Activated CD8-positive, alpha-beta memory T cell treated with anti-CD3 and anti-CD28 coated beads, Interleukin-2, amount 50 U/mL, for 1 hour (primary cell): ENCODE measurements at regions not wholly inside any gene's neighbourhood (a gene's known extent, or its start where the extent isn't known, plus 50 kb on each side); places are given as distances from the start of the nearest gene placed in this dataset.

Experiments used
- DNase-seq: peaks from one replicate; pipeline ENCODE4 v3.0.0-alpha.2; 2020; ENCODE audit errors: extremely low read depth

DNA sequence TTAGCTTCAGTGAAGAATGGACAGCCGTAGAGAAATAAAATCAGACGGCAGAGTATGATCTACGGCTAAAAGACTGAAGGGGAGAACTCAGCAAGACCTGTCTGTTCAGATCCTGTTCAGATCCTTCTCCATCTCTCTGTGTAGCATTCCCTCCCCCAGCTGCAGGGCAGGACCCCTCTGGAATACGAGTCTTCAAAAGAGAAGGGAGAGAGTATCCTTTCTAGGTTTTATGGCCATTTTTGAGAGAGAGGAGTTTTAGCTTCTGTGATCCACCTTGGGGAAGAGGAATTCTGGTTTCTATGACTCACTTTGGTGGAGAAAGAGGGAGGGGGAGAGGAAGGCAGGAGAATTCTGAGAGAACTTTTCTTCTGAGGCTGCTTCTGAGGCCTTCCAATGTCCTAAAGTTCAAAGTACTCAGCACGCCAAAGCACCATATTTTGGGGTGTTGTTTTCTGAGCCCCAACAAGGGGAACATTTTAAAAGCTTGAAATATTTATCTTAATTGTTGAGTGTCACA, 194.4 kb upstream of the TLE4 start:
- DNase-seq = no peak

DNA sequence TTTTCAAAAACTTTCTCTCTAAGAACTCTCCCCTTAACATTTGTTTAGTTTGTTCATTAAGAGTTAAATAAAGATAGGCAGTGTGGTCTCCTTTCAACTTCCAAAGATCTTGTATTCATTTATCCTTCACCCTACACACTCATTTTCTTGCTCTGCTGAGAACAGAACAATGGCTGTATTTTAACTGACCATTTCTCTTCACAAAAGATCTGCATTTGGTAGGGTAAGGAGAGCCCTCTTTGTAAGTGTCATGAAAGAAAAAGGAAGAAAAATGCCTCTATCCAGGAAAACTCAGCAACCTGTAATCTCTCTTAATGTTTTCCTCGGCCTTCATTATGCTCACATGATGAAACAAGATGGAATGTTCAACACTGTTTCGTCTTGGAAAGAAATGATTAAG, 193.7 kb upstream of the TLE4 start:
- no peak for DNase-seq

DNA sequence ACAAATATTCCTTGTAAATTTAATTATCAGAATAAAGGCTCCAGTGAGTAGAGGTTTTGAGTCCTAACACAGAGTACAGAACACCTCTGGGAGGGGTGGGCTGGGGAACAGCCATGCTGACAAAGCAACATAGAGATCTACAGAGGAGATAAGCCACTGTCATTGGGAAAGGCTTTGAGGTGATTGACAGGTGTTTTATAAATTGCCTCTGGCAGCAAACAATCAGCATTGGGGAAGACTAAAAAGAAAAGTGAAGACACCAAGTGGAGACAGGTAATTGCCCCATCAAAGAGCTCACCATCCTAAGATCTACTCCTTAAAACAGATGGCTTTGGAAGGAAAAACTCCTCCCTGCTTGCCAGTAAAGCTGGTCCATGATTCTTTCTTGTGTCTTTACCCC, 189.7 kb upstream of the TLE4 start:
- no peak for DNase-seq

DNA sequence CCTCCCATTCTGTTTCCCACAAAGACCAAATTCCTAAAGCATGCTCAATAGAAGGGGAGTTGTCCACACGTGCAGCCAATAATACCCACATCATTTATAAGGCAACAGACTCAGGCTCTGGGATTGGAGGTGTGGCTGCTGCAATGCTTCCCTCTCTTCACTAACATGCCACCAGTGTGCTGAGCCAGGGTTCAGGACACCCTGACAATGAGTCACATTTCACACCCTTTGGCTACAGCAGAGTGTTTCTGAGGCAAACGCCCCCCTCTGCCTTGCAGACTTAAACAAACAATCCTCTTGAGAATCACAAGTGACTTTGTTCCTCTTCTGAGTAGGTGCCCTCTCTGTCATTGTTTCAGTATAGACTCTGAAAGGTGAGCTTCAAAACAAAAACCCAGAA, 189.3 kb upstream of the TLE4 start:
- DNase-seq = no peak

- DNase-seq = no peak
Measured at GRCh38 chr9:79383096-79383495, 188.7 kb upstream of the TLE4 start.

DNA sequence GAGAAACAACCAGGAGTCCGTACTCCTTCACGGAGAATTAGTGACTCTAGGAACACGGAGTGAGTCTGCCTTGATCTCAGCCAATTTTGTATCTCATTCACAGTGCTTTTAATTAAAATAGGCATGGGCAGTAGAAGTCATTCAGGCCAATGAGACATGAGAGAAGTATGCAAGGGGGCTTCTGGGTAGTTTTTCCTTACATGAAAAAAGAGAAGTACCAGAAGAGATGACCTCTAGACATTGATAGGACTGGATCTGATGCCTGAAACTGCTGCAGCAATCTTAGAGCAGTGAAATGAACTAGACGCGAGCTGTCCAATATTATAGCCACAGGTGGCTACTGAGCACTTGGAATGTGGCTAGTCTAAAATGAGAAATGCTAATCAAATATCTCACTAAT, 187.7 kb upstream of the TLE4 start:
- DNase-seq = no peak

DNA sequence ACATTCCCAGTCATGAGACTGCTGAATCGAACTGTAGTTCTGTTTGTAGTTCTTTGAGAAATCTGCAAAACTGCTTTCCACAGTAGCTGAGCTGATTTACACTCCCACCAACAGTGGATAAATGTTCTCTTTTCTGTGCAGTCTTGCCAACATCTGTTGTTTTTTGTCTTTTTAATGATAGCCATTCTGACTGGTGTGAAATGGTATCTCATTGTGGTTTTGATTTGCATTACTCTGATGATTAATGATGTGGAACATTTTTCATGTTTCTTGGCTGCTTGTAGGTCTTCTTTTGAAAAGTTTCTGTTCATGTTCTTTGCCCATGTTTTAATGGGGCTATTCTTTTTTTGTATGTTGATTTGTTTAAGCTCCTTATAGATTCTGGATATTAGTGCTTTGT, 187.3 kb upstream of the TLE4 start:
- no peak for DNase-seq

- DNase-seq = no peak
Measured at GRCh38 chr9:79387101-79387835, 184.5 kb upstream of the TLE4 start.

DNA sequence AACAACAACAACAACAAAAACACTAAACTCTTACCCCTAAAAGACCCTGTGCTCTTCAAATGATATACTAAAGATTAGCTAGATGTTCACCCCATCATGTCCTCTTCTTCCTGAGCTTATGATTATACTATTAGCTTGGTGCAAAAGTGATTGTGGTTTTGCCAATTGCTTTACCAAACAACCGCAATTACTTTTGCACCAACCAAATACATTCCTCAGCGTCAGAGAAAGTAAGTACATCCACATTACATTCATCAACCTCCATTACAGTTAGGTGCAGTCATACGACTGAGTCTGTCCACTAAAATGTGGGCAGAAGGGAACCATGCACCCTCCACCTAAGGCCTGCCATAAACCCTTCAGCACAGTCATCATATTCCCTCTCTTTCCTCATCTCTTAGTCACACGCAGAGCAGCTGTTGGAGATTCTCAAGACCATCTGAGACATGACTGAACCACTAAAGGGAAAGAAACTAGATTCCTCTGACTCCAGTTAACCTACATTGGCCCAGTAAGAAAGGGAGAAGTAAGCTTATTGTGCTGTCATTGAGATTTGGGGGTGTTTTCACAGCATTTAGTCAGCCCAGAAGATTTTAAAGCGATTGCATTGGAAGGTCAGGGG, 181.6 kb upstream of the TLE4 start:
- no peak for DNase-seq

- DNase-seq = no peak
Measured at GRCh38 chr9:79390781-79391770, 180.7 kb upstream of the TLE4 start.

DNA sequence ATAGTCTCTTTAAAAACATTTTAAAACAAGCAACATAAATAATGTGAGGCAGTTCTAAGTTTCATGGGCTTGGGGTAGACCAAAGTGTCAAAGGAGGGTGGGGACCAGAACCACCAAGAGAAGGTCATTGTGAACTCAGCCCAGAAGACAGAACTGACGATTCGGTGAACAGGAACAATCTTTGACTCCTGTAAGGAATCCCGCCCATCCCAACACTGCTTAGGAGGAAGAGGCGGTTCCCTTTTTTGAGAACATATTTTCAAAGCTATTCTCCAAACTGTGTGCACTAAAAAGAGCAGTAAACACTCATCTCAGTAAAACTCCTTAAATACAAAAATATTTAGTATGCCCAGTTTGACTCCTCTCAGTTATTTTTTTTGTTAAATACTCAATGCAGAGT, 176.5 kb upstream of the TLE4 start:
- DNase-seq = no peak

DNA sequence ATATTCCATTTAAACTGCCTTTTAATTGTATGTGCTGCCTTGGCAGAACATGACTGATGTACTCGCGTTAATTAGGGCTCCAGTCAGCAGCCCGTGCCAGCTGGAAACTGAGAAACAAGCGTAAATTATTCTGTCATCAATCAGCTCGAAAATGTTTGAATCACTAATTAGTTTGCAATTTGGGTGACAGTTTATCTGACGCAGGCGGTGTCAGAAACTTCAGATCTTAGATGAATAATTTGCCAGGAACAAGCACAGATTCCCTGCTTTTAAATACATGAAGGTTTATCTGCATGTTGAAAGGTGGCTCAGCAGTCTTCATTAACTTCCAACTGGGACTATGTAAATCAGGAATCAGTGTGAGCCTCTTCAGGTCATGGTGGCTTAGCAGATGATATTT, 176.0 kb upstream of the TLE4 start:
- DNase-seq = no peak

- DNase-seq = no peak
Measured at GRCh38 chr9:79396168-79396567, 175.6 kb upstream of the TLE4 start.

- DNase-seq = no peak
Measured at GRCh38 chr9:79403495-79403894, 168.3 kb upstream of the TLE4 start.

DNA sequence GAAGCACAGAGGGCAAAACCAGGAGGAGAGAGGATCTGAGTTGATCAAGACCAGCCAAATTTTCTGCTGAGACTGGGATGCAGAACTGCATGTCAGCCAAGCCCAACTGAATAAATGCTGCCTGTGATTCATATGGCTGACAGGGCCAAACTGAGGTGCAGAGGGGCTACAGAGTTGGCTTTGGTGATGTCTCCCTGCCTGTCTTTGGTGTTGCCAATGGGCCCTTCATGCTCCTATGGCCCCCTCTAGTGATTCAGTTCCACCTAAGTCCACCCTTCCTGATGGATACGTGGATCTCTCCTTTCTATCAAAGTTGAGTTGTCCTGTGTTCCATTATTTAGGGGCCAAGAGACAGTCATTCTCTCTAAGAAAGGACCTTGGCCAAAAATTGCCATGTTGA, 163.6 kb upstream of the TLE4 start:
- no peak for DNase-seq

DNA sequence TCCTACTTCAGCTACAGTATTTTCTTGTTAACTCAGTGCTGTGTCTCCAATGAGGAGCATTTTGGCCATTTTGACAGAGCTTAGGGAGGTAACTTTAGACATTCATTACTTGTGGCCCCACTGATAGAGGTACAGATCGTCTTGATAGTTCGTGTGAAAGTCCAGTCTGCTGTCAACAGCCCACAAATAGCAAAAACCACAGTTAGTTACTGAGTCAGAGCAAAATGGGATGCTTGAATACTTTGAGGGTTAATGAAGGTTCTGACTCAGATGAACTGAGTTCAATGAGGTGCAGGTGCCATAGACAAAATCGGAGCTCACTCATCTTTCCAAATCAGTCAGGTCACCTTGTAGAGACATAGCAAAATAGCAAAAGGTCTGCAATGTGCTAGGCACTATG, 163.1 kb upstream of the TLE4 start:
- no peak for DNase-seq

DNA sequence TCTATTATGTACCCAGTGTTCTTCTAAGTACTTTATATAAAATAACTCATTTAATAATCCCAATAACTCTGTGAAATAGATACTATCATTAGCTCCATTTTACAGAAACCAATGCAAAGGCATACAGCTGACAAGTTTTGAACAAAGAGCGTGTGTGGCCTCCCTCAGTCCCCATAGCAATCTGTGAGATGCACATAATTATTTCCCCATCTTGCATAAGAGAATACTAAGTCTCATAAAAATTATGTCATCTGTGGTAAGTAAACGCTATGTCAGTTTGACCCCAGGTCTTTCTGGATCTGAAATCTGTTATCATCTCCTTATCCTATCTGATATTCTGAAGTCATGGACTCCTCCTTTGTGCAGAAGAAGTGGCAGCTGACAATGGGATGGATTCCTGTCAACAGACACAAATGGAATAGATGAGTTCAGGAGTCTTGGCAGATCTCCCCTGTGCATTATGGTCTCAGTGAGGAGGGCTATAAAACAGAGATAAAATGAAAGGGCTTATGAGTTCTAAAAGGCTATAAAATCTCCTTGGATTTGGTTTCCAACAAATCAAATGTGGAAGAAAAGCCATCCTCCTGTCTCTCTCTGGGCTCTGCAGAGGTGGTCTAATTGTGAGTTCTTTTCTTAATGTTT, 162.5 kb upstream of the TLE4 start:
- DNase-seq = no peak

DNA sequence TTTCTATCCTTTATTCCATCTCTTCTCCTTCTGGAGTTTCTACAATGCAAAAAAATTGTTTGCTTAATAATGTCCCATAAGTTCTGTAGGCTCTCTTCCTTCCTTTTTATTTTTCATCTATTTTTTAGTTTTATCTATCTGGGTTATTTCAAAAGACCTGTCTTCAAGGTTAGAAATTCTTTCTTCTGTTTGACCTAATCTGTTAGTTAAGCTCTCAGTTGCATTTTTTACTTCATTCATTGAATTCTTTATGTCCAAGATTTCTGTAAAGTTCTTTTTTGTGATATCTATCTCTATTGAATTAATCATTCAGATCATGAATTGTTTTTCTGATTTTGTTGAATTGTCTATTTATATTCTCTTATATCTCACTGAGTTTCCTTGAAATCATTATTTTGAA, 145.9 kb upstream of the TLE4 start:
- DNase-seq = no peak

GRCh38 chr9:79428422-79428821, 143.3 kb upstream of the TLE4 start:
- no peak for DNase-seq

DNA sequence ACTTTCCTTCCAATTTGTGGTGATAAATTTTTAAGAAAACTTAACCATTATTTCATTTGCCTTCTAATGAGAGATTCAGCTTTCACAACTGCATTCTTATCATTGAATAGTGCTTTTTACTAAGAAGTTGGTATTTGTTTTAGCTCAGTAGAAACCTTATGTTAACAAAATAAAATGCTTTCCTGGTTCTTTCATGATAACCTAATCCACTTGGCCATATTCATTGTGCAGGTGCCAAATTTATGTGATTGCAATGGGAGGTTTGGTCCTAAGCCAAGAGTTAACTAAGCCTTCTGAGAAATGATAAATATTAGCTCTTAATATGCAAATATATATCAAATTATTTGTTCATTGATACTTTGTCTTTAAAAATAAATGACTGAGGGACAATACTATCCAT, 141.1 kb upstream of the TLE4 start:
- DNase-seq = no peak

DNA sequence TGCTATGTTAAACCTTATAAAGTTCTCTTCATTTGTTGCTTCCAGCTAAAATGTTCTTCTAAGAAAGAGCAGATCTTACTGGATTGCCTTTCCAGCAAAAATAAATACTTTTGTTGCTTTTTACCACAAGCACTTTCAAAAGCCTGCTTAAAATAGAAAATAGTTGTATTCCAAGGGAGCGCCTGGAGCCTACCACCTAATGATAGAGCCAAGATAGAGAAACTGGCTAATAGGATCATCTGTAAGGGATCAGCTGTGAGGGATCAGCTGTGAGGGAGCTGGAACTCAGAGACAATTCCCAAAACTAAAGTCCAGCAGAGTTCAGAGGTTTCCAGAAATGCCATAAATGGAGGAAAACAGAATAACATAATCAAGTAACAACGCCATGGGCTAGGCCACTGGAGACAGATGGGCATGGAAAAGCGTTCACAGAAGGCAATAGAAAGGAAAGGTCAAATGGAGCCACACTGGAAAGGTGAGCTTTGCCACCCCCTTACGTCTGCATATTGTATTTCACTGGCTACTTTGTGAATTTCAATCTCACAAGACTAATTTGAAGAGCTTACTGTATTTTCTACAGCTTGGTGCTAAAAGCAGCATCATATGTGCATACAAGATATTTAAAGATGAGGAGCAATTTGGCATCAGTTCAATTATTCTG, 140.6 kb upstream of the TLE4 start:
- DNase-seq = no peak
